ENCODE measurements at regions not wholly inside any gene's neighbourhood (a gene's known extent, or its start where the extent isn't known, plus 50 kb on each side); places are given as distances from the start of the nearest gene placed in this dataset.

- no peak for TF ChIP-seq SIN3A (IDR thresholded peaks at IDR 0.05; ENCODE audit: borderline replicate concordance, low read depth, low read length)
- TF ChIP-seq GABPA (IDR thresholded peaks at IDR 0.05; ENCODE audit: low read depth), result no peak
- no peak for TF ChIP-seq CTCF (IDR thresholded peaks at IDR 0.05)
Observed at GRCh38 chr2:20115374-20115773, 63.9 kb upstream of the LAPTM4A start.

Data from SK-N-SH (cell line).